Endothelial cell of umbilical vein (primary cell): ENCODE measurements at regions not wholly inside any gene's neighbourhood (a gene's known extent, or its start where the extent isn't known, plus 50 kb on each side); places are given as distances from the start of the nearest gene placed in this dataset.

ENCODE experiments used
- CTCF ChIP-seq, 2 donors: IDR thresholded peaks; 1 replicate in 1 of 2; 2 replicates in 1 of 2; pipeline ENCODE4 v1.5.1; 2011; ENCODE audit warnings: low read length in 2 of 2, mild to moderate bottlenecking in 2 of 2, moderate library complexity in 2 of 2, control low read depth in 1 of 2, inconsistent platforms in 1 of 2, low read depth in 1 of 2; ENCODE audit not compliant: insufficient read depth in 1 of 2; ENCODE audit errors: extremely low read depth in 1 of 2
- EZH2 ChIP-seq: IDR thresholded peaks from 2 replicates; pipeline ENCODE4 v1.6.1; 2012; ENCODE audit warnings: borderline replicate concordance, low read depth, mild to moderate bottlenecking, moderate library complexity, low read length, inconsistent platforms; ENCODE audit not compliant: severe bottlenecking
- JUN ChIP-seq: IDR thresholded peaks from 2 replicates; pipeline ENCODE4 v1.6.1; 2011; ENCODE audit warnings: borderline replicate concordance, low read depth; ENCODE audit not compliant: insufficient read length, insufficient read depth
- MAX ChIP-seq: IDR thresholded peaks from 2 replicates; pipeline ENCODE4 v1.6.1; 2011; ENCODE audit not compliant: insufficient read depth, insufficient read length
- MYC ChIP-seq: IDR thresholded peaks from one replicate; pipeline ENCODE4 v1.6.1; 2011; ENCODE audit warnings: mild to moderate bottlenecking, low read depth, low read length
- POLR2A ChIP-seq: IDR thresholded peaks from 2 replicates; pipeline ENCODE4 v1.6.1; 2012; ENCODE audit warnings: low read depth, mild to moderate bottlenecking, control low read depth, low read length
- POLR2AphosphoS5 ChIP-seq: IDR thresholded peaks from 2 replicates; pipeline ENCODE4 v1.6.1; 2012; ENCODE audit warnings: low read depth, mild to moderate bottlenecking, control low read depth, low read length, moderate library complexity; ENCODE audit not compliant: insufficient read depth

- TF ChIP-seq CTCF (IDR thresholded peaks at IDR 0.05; ENCODE audit: extremely low read depth in 1 of 2, insufficient read depth in 1 of 2, low read depth in 1 of 2, low read length in 2 of 2) (no peak), POLR2AphosphoS5 (no peak), EZH2 (no peak), JUN (no peak), MAX (no peak), MYC (no peak), POLR2A (no peak)
Measured at GRCh38 chrX:55996649-55997048, 235.5 kb upstream of the KLF8 start.
